Adrenal gland (tissue), 9 donors: ENCODE measurements at regions not wholly inside any gene's neighbourhood (a gene's known extent, or its start where the extent isn't known, plus 50 kb on each side); places are given as distances from the start of the nearest gene placed in this dataset.

ENCODE experiments used
- DNase-seq, 7 donors: peaks; one replicate each; pipeline ENCODE4 v3.0.0-alpha.2; 2019 to 2020
- H3K27ac ChIP-seq, 5 donors: fragments of 200-600 bp; sonication (generic) in 4 of 5; 1 replicate in 3 of 5; 2 replicates in 2 of 5; pipeline versions ENCODE4 v1.5.1 to v1.8.0; 2016 to 2020; ENCODE audit warnings: mild to moderate bottlenecking in 1 of 5
- H3K27me3 ChIP-seq: fragments of 200-600 bp; 2 replicates; pipeline ENCODE4 v1.8.0; 2021
- H3K36me3 ChIP-seq, 2 donors: fragments of 200-600 bp; replicated peaks in 1 of 2; 1 replicate in 1 of 2; 2 replicates in 1 of 2; pipeline versions ENCODE4 v1.5.1 to v1.8.0; 2018 to 2022
- H3K4me1 ChIP-seq, 2 donors: fragments of 200-600 bp; replicated peaks in 1 of 2; 1 replicate in 1 of 2; 2 replicates in 1 of 2; pipeline versions ENCODE4 v1.5.1 to v1.8.0; 2018 to 2021
- H3K4me3 ChIP-seq, 4 donors: fragments of 200-600 bp; sonication (generic) in 3 of 4; one replicate each; pipeline ENCODE4 v1.5.1; 2016 to 2018
- H3K9me3 ChIP-seq, 3 donors: fragments of 200-600 bp; sonication (generic) in 1 of 3; replicated peaks in 1 of 3; 1 replicate in 2 of 3; 2 replicates in 1 of 3; pipeline versions ENCODE4 v1.5.1 to v1.8.0; 2016 to 2021
- POLR2A ChIP-seq, 2 donors: fragments of 450-650 bp; IDR thresholded peaks; one replicate each; pipeline ENCODE4 v1.6.1; 2017; ENCODE audit warnings: antibody characterized with exemption in 2 of 2, mild to moderate bottlenecking in 2 of 2, moderate library complexity in 1 of 2
- WGBS, 4 donors: extraction: QIAGEN DNeasy Blood & Tissue Kit in 2 of 4; methylation state at CpG; one replicate each; pipeline versions ENCODE4 v1.1.5 to v1.1.7; 2013 to 2017; 5-methylcytosine and 5-hydroxymethylcytosine counted together
- intact Hi-C, 2 donors: fragments of 100-400 bp; cut with DNase I; formaldehyde crosslinking; loops; one replicate each; pipeline versions ENCODE4 v1.14.1 to v1.15.0; 2022 to 2023
- TF ChIP-seq, protein P1 (sequence below), 6 experiments: fragments of 450-650 bp in 4 of 6; fragments of 200-600 bp in 2 of 6; sonication (generic) in 1 of 6; IDR thresholded peaks; 1 replicate in 5 of 6; 2 replicates in 1 of 6; pipeline versions ENCODE4 v1.5.1 to v1.8.0; 2016 to 2021; ENCODE audit warnings: antibody characterized with exemption in 6 of 6, mild to moderate bottlenecking in 2 of 6, moderate library complexity in 1 of 6
- donor health status: healthy with polysubstance abuse.
- donor health status: Bipolar disorder and iron deficiency.
- donor health status: DM: yes; HTN: yes; CAD: no.
- donor health status: DM: no; HTN: no; CAD: no.
- donor health status: DM: no; HTN: no; CAD: no.

DNA sequence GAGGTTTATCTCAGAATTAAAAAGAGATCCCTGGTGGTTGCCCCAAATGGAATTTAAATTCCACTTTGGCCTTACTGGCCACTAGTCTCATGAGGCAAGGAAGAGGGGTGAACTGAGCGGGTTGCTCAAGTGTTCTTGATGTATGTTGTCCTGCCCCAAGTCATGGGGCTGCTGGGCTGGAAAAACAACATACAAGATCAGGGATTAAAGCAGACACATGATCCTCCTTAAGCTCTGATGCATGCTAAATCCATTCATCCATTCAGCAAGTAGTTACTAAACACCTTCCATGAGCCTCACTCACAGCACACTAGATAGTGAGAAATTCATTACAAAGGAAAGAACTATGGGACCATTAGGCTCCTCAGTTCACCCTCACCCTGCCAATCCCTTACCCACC, 196.3 kb downstream of the MREG start:
- no peaks in the 10 kb centered on the region for H3K36me3 ChIP-seq
- intact Hi-C loops: no loop called here
- no peak overlapping the region for H3K27ac ChIP-seq
- no peak for DNase-seq
- H3K27me3 ChIP-seq: no peaks in the 10 kb centered on the region
- no peak overlapping the region for H3K4me3 ChIP-seq
- H3K4me1 ChIP-seq: no peaks in the 10 kb centered on the region
- no peaks in the 10 kb centered on the region for H3K9me3 ChIP-seq
- WGBS, 4 donors: 90 to 100% (median 94%) methylated on average over 1 of the region's 1 CpG
- TF ChIP-seq, protein P1, sequence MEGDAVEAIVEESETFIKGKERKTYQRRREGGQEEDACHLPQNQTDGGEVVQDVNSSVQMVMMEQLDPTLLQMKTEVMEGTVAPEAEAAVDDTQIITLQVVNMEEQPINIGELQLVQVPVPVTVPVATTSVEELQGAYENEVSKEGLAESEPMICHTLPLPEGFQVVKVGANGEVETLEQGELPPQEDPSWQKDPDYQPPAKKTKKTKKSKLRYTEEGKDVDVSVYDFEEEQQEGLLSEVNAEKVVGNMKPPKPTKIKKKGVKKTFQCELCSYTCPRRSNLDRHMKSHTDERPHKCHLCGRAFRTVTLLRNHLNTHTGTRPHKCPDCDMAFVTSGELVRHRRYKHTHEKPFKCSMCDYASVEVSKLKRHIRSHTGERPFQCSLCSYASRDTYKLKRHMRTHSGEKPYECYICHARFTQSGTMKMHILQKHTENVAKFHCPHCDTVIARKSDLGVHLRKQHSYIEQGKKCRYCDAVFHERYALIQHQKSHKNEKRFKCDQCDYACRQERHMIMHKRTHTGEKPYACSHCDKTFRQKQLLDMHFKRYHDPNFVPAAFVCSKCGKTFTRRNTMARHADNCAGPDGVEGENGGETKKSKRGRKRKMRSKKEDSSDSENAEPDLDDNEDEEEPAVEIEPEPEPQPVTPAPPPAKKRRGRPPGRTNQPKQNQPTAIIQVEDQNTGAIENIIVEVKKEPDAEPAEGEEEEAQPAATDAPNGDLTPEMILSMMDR (IDR thresholded peaks at IDR 0.05): no peak
- no peak for TF ChIP-seq POLR2A (IDR thresholded peaks at IDR 0.05)

DNA sequence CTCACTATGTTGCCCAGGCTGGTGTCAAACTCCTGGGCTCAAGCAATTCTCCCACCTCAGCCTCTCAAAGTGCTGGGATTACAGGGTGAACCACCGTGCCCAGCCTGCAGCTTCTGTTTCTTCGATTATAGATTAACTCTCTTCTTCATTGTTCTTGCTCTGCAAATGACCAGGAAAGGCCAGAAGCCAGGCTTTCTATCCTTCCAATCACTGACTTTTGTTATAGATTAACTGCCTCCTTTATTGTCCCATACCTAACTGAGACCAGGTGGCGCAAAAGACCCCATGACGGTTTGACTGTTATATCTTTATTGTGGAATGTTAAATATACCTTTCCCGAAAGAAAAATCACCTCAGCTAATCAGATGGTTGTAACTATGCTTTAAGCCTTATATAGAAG, 196.9 kb downstream of the MREG start:
- Histone ChIP-seq H3K27ac (no peak overlapping the region), H3K4me3 (no peak overlapping the region), H3K9me3 (no peaks in the 10 kb centered on the region), H3K36me3 (no peaks in the 10 kb centered on the region), H3K27me3 (no peaks in the 10 kb centered on the region), H3K4me1 (no peaks in the 10 kb centered on the region)
- intact Hi-C loops: no loop called here
- DNase-seq: no peak
- TF ChIP-seq, protein P1 (IDR thresholded peaks at IDR 0.05): no peak
- TF ChIP-seq POLR2A (IDR thresholded peaks at IDR 0.05): no peak
- 90 to 95% (median 93%) methylated on average over 5 of the region's 5 CpGs for WGBS, 4 donors

DNA sequence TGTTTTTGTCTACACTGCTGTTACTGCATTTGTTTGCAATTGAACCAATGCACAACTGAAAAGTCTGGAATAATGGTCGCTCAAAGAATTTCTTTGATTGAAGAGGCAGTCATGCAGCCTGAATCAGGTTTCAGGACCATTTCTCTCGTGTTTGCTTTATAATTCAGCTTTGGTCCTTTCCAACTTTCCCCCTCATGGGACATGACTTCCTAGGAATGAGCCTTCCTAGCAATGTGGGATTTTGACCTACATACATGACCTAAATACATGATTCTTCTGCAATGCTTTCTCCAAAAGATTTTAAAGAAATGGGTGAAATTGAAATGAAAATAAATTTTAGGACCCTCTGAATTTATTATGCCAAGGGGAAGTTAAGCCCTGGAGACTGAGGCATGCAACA, 197.4 kb downstream of the MREG start:
- TF ChIP-seq, protein P1 (IDR thresholded peaks at IDR 0.05): no peak
- no peak for TF ChIP-seq POLR2A (IDR thresholded peaks at IDR 0.05)
- DNase-seq: no peak
- H3K9me3 ChIP-seq: no peaks in the 10 kb centered on the region
- intact Hi-C loops: no loop called here
- H3K4me1 ChIP-seq: no peaks in the 10 kb centered on the region
- H3K27ac ChIP-seq: no peak overlapping the region
- no peak overlapping the region for H3K4me3 ChIP-seq
- H3K36me3 ChIP-seq: no peaks in the 10 kb centered on the region
- WGBS, 4 donors: 73 to 84% (median 77%) methylated on average over 2 of the region's 2 CpGs
- H3K27me3 ChIP-seq: no peaks in the 10 kb centered on the region

DNA sequence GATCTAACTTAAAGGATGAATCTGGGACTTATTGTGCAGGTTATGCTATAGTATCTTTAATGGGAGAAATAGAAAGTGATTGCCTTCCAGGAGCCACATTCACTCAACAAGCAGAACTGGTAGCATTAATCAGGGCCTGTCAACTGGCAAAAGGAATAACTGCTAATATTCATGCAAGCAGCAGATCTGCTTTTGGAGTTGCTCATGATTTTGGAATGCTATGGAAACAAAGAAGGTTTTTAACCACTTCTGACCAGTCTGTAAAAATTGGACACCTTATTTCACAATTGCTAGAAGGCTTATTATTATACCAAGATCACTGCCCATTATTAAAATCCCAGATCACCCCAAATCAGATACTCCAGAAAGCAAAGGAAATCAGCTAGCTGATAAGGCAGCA, 200.4 kb downstream of the MREG start:
- Histone ChIP-seq H3K9me3 (no peaks in the 10 kb centered on the region), H3K36me3 (no peaks in the 10 kb centered on the region), H3K27ac (no peak overlapping the region), H3K4me3 (no peak overlapping the region), H3K27me3 (no peaks in the 10 kb centered on the region), H3K4me1 (no peaks in the 10 kb centered on the region)
- DNase-seq: no peak
- TF ChIP-seq POLR2A (IDR thresholded peaks at IDR 0.05): no peak
- TF ChIP-seq, protein P1 (IDR thresholded peaks at IDR 0.05): no peak
- intact Hi-C loops: no loop called here
